A673 (cell line): ENCODE measurements at regions not wholly inside any gene's neighbourhood (a gene's known extent, or its start where the extent isn't known, plus 50 kb on each side); places are given as distances from the start of the nearest gene placed in this dataset.

Source experiments
- BruUV-seq: library from RNA; stranded (reverse); fragments of 400-500 nt; replicated peaks from 2 replicates; lab custom pipeline; 2021; lab: Mats Ljungman, UMichigan
- CTCF ChIA-PET: fragments of 300-600 bp; sonication (Branson Sonifier 250); formaldehyde crosslinking; loops from one replicate; lab custom pipeline; 2022; ENCODE audit warnings: antibody characterized with exemption; lab: Charles Lee
- POLR2A ChIA-PET: fragments of 300-600 bp; sonication (Branson Sonifier 250); formaldehyde crosslinking; loops from one replicate; lab custom pipeline; 2022; ENCODE audit warnings: antibody characterized with exemption; ENCODE audit not compliant: low non-redundant PET; lab: Charles Lee
- DNase-seq: peaks from one replicate; pipeline ENCODE4 v3.0.0-alpha.2; 2015; ENCODE audit warnings: low spot score
- H3K27ac ChIP-seq: fragments of 200-600 bp; sonication (generic); 2 replicates; pipeline ENCODE4 v1.5.1; 2016; ENCODE audit warnings: mixed run types, low read depth, mild to moderate bottlenecking, mixed read lengths, antibody characterized with exemption, low read length; ENCODE audit not compliant: poor library complexity, severe bottlenecking
- H3K27me3 ChIP-seq: fragments of 200-600 bp; sonication (generic); replicated peaks from 2 replicates; pipeline ENCODE4 v1.6.1; 2017; ENCODE audit warnings: mixed run types, low read depth, mild to moderate bottlenecking, mixed read lengths, antibody characterized with exemption, low read length; ENCODE audit not compliant: insufficient read depth, poor library complexity
- H3K36me3 ChIP-seq: fragments of 200-600 bp; sonication (generic); 2 replicates; pipeline ENCODE4 v1.6.1; 2016; ENCODE audit warnings: mixed run types, mild to moderate bottlenecking, mixed read lengths, antibody characterized with exemption, low read length; ENCODE audit not compliant: insufficient read depth, poor library complexity, severe bottlenecking
- H3K4me1 ChIP-seq: fragments of 200-600 bp; sonication (generic); 2 replicates; pipeline ENCODE4 v1.6.1; 2017; ENCODE audit warnings: mixed run types, mild to moderate bottlenecking, mixed read lengths, antibody characterized with exemption, low read length; ENCODE audit not compliant: insufficient read depth, poor library complexity, severe bottlenecking
- H3K4me3 ChIP-seq: fragments of 200-600 bp; sonication (generic); 2 replicates; pipeline ENCODE4 v1.5.1; 2016; ENCODE audit warnings: low read depth, mixed run types, mild to moderate bottlenecking, mixed read lengths, low read length; ENCODE audit not compliant: poor library complexity, severe bottlenecking
- H3K9me3 ChIP-seq: fragments of 200-600 bp; sonication (generic); 2 replicates; pipeline ENCODE4 v1.6.1; 2016; ENCODE audit warnings: mixed run types, low read depth, mild to moderate bottlenecking, mixed read lengths, antibody characterized with exemption, low read length; ENCODE audit not compliant: poor library complexity, severe bottlenecking
- EZH2 ChIP-seq: fragments of 200-600 bp; sonication (generic); IDR thresholded peaks from 2 replicates; pipeline ENCODE4 v1.6.1; 2017; ENCODE audit warnings: borderline replicate concordance, low read depth, mild to moderate bottlenecking, mixed read lengths, antibody characterized with exemption, low read length; ENCODE audit not compliant: poor library complexity, severe bottlenecking
- intact Hi-C: fragments of 100-400 bp; cut with micrococcal nuclease; formaldehyde crosslinking; loops from one replicate; pipeline ENCODE4 v1.10.0; 2022; ENCODE audit not compliant: unreplicated experiment
- TF ChIP-seq, protein P1 (sequence below): fragments of 300-800, 200-600 bp; sonication (generic); conservative IDR thresholded peaks from 2 replicates; pipeline ENCODE4 v1.5.1; 2017; ENCODE audit warnings: low read depth, mild to moderate bottlenecking, antibody characterized with exemption, low read length, moderate library complexity, mixed read lengths

GRCh38 chr20:7332169-7332568 is 564.7 kb downstream of the BMP2 start:
- Histone ChIP-seq H3K27me3 (no peaks in the 10 kb centered on the region), H3K4me1 (no peaks in the 10 kb centered on the region), H3K4me3 (no peak overlapping the region), H3K36me3 (no peaks in the 10 kb centered on the region), H3K27ac (no peak overlapping the region), H3K9me3 (no peaks in the 10 kb centered on the region)
- intact Hi-C loops = no loop called here
- TF ChIP-seq, protein P1, sequence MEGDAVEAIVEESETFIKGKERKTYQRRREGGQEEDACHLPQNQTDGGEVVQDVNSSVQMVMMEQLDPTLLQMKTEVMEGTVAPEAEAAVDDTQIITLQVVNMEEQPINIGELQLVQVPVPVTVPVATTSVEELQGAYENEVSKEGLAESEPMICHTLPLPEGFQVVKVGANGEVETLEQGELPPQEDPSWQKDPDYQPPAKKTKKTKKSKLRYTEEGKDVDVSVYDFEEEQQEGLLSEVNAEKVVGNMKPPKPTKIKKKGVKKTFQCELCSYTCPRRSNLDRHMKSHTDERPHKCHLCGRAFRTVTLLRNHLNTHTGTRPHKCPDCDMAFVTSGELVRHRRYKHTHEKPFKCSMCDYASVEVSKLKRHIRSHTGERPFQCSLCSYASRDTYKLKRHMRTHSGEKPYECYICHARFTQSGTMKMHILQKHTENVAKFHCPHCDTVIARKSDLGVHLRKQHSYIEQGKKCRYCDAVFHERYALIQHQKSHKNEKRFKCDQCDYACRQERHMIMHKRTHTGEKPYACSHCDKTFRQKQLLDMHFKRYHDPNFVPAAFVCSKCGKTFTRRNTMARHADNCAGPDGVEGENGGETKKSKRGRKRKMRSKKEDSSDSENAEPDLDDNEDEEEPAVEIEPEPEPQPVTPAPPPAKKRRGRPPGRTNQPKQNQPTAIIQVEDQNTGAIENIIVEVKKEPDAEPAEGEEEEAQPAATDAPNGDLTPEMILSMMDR = no peak
- TF ChIP-seq EZH2 = no peak
- DNase-seq = no peak
- POLR2A ChIA-PET = no interaction called here
- CTCF ChIA-PET = no interaction called here
- BruUV-seq = no TSS peak

DNA sequence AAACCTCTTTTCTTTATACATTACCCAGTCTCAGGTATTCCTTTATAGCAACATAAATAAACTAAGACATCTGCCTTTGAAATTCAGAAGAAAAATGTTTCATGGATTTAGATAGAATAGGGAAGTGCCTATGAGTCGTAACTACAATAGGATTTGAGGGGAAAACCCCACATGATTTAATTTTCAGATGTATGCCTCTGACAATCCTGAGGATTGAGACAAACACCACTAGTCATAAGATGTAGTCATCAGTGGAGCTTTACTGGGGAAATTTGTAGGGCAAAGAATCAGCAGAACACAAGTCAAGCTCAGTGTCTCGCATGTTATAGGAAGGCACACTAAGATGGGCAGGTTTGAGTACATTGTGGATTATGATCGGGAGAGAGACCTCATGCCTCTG is 566.4 kb downstream of the BMP2 start:
- no peak overlapping the region for H3K27ac ChIP-seq
- CTCF ChIA-PET = no interaction called here
- no TSS peak for BruUV-seq
- TF ChIP-seq, protein P1 = no peak
- TF ChIP-seq EZH2 = no peak
- no peaks in the 10 kb centered on the region for H3K4me1 ChIP-seq
- no peak overlapping the region for H3K4me3 ChIP-seq
- H3K27me3 ChIP-seq = no peaks in the 10 kb centered on the region
- POLR2A ChIA-PET = no interaction called here
- intact Hi-C loops = no loop called here
- DNase-seq = no peak
- H3K36me3 ChIP-seq = no peaks in the 10 kb centered on the region
- no peaks in the 10 kb centered on the region for H3K9me3 ChIP-seq

- Histone ChIP-seq H3K27me3 (no peaks in the 10 kb centered on the region), H3K4me3 (no peak overlapping the region), H3K9me3 (no peaks in the 10 kb centered on the region), H3K36me3 (no peaks in the 10 kb centered on the region), H3K27ac (no peak overlapping the region), H3K4me1 (no peaks in the 10 kb centered on the region)
- DNase-seq = no peak
- TF ChIP-seq, protein P1 = no peak
- TF ChIP-seq EZH2 = no peak
- ChIA-PET CTCF (no interaction called here), POLR2A (no interaction called here)
- no TSS peak for BruUV-seq
- intact Hi-C loops = no loop called here
Measured at GRCh38 chr20:7346026-7346425, 578.5 kb downstream of the BMP2 start.
